GM19023 (cell line): ENCODE measurements at regions not wholly inside any gene's neighbourhood (a gene's known extent, or its start where the extent isn't known, plus 50 kb on each side); places are given as distances from the start of the nearest gene placed in this dataset.

Experiments used
- ATAC-seq: cut with Tn5 transposase; IDR thresholded peaks from one replicate; pipeline ENCODE4 v1.9.1; 2021; ENCODE audit warnings: mild to moderate bottlenecking, moderate library complexity; ENCODE audit not compliant: unreplicated experiment

DNA sequence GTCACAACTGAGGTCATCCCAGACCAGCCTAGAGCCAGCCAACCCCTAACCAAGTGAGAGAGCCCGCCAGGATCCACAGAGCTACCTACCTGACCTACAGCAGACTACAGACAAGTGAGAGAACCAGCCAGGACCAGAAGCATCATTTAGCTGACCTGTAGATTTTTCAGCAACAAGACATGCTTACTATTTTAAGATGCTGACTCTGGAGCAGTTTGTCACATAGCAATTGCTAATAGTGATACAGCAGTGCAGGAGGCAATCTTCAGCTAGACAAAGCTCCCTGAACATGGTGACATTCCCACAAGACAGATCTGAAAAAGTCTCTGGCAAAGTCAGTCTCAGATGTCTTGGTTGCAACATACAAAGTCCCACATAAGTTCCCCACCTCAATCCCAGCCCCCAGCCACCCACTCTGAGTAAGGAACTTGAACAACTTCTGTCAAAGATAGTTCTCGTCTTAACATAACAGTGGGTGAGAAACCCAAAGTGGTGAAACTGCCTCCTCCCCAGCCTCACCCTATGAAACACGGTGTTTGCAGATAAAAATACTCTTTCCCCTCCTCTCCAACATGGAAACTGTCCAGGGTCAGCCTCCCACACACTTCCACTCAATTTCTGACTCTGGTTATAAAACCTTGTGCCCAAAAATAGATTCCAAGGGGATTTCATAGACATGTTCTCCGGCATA is 120.3 kb upstream of the SLC6A11 start:
- no peak for ATAC-seq

DNA sequence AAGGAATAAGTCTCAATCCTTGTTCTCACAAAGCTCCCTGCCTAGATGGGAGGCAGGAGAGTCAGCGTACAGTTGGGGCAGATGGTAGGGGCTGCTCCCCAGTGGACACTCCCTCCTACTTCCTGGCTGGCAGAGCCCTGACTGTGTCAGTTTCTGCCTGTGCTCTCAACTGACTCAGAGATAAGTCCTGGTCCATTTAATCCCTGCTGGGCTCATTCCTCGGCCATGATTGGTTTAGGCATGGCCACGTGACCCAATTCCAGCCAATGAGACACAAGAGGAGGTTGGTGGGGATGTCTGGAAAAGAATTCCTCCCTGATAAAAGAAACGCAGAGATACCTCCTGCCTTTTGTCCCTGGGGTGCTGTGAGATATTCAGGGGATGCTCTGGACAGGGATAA is 118.1 kb upstream of the SLC6A11 start:
- ATAC-seq: no peak

DNA sequence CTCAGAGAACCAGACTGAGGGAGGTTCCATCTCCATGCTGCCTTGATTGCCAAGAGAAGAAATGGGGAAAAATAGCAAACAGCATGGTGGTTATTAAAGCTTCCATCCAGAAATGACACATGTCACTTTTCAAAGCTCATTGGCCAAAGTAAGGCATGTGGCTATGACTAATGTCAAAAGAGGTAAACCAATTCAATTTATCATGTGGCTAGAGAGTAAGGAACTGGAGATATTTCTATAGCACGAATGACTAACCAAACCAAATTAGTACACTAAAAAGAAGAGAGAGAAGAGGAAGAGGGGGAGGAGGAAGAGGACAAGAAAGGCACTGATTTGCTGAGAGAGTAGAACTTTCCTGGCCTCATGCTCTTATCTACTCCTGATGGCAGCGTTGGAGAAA is 115.2 kb upstream of the SLC6A11 start:
- no peak for ATAC-seq

DNA sequence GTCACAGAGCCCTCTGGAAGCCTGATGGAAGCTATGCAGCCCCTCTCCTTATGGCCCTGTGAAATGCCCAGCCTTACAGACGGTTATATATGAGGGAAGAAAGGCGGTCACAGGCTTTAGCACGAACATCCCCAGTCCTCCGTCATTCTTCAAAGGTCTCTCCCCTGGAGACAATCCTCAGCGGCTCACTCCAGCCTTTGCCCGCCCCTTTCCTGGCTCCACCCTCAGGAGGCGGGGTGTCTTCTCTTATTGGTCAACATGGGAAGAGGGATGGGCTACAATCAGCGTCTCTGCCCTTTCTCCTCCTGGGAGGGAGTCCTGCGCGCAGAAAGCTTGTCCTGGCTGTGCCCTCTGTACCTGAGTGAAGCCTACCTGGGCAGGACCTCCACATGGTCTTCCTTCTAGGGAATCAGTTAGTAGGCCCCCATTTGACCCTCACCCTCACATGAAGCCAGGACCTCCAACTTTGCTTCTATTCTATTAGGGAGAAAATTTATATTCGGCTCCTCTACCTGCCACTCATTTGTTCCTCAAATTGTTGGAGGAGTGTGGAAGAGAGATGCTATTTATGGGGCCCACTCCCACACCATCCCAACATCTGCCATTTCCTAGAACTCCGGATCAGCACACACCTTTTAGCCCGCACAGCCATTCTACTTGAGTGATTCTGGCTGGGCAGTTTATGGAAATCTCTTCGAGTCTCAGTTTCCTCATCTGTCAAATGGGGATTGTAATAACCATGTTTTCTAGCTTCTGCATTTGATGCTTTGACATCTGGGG is 112.9 kb upstream of the SLC6A11 start:
- ATAC-seq: no peak

DNA sequence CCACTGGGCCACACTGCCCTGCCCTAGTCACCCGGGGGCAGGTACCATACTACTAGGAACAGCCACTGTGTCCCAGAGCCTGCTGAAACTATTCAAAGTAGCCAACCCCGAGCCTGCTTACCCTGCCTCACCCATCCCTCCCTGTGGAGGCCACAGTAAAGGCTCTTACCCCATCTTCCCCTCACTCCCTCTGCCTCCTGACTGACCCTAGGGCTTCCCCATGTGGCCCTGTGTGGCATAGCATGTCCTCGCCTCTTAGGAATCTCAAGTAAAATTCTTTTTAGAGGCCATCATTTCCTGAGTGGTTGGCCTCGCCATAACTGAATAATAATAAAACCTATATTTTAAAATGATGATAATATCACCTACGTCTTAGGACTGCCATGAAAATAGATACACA is 112.2 kb upstream of the SLC6A11 start:
- ATAC-seq: no peak

DNA sequence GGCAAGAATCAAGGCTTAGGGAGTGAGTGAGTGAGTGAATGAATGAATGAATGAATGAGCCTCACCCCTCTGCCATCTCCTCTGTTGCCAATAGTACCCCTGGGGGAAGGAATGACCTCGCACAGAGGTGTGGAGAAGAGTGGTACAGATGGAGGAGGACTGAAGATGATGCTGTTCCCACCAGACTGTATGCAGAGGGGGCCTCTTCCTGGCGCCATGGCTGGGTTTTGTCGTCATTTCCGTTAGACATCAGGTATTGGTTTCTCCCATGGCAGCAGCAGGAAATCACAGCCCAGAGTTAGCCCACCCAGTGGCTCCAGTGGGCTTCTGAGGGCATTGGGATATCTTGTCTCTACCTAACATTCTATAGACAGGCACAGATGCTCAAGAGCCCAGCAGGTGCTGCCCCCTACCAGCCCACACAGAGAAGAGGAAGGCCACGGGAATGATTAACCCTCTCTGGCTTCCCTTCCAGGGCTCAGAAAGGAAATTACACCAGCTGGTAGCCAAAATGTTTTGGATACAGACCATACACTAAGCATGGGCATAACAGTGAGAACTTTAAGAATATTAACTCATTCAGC is 109.8 kb upstream of the SLC6A11 start:
- ATAC-seq: no peak

DNA sequence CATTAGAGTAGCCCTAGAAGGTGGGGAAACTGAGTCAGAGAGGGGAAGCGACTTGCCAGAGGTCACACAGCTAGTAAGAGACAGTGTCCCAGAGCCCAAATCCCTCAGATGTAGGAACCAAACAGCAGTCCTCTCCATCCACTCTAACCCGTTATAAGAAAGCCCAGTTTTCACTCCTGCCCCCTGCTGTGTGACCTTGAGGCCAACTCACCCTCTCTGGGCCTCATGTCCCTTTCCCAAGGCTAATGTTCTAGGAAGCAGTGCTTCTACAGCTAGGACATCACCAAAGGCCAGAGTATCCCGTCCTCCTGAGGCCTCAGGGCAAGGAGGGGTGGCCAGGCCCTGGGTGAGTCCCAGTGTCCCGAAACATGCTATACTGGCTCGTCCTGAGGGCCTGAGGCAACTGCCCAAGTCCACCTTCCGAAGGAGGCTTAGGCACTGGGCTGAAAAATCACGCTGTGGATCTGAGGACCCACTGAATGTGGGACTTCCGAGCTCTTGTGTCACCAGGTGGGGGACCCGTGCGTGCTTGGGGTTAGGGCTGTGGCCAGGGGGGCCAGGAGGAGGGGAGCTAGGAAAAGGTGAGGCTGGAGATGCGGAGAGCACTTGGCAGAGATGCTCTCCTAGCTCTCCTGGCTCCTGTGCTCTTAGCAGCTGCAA is 109.2 kb upstream of the SLC6A11 start:
- no peak for ATAC-seq

DNA sequence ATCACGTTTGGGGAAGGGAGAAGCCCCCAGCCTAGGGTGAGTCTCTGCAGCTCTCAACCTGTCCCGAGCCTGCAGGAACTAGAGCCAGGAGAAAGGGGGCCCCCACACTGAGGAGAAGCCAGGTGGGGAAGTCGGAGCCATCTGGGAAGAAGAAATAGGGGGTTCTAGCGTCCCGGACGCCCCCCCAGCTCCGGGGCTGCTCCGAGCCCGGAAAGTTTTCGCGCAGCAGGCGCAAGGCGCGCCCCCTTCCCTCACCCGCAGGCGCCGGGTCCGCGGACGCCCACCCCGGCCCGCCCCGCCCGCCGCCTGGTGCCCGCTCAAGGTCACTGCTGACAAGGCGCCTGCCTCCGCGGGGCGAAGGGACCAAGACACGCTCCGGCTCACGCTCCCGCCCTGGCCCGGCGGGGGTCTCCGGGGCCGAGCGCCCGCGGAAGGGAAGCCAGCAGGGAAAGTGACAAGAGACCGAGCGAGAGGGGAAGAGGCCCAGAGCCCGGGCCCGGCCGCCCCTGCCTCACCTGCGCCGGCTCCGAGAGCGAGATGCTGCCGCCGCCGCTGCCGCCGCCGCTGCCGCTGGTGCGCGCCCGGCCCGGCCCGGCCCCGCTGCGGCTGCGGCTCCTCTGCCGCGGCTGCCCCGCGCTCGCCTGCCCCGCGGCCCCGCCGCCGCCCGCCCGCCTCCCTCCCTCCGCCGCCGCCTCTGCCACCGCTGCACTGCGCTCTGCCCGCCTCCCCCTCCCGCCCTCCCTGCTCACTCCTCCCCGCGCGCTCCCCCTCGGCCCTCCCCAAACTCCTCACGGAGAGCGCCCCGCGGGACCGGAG is 108.4 kb upstream of the SLC6A11 start:
- ATAC-seq: no peak

DNA sequence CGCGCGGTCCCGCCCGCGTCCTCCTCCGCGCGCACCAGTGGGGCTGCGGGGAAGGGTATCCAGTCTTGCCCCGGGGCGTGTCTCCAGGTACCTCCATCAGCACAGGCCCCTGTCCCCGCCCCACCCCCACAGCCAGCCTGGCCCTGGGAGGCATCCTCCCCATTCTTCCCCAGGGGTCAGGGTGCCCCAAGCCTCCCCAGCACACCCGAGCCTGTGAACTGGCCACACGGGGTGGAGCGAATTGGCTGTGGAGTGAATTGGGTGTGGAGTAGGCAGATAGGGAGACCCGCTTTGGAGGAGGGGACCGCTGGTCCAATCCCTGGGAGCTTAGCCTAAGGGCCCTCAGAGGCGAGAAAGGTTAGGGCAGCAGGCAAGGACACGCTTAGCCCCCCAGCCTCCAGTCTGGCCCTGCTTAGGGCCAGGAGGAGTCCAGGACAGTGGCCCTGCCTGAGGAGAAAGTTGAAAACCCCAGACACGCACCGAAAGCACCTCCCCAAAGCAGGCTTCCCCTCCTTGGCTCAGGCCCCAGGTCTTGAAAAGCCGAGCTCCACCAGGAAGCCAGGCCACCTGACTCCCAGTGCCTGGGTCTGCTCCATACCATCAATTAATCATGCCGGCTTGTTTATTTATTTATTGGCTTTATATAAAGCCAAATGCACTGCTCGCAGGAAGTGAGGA is 107.7 kb upstream of the SLC6A11 start:
- ATAC-seq: no peak

DNA sequence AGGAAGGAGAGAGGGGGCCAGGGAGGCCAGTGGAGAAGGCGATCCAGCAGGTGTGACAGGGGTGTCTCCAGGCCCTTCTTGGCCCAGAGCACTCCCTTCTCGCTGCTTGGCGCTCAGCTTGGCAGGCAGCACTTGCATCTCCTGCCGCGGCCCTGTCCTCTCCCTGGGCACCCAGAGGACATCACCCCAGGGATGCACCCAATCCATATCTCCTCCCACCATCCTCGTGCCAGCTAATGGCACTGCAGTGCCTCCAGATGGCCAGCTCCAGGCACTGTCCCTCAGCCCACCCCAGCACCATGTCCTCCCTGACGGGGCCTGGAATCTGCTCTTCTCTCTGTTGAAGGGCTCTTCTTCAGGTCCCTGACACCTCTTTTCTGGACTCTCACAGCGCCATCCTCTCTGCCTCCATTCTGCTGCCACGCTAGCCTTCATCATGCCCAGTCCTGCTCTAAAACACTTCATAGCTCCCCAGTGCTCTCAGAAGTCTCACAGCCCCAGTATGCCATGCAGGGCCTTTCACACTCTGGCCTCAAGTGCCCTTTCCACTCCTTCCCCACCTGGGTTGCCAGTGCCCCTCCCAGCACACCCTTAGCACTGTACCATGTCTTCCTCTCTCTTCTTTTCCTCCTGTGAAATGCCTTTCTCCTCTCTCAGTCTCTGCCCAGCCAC is 106.8 kb upstream of the SLC6A11 start:
- no peak for ATAC-seq

DNA sequence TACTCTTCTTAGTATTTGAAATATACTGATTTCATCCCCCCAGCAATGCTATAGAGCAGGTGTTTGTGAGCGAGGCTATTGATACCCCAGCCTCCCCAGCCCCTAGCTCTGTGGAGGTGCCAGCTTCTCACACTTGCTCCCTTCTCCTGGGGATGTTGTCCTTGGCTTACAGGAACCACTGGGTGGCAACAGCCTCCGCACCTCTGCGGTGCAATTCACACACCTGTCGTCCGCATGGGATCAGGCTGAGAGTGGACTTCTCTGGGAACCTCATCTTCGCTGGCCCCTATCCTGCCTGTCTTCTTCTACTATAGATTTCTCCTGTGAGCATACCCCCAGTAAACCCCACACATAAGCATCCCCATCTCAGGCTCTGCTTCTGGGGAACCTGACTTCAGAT is 103.9 kb upstream of the SLC6A11 start:
- ATAC-seq: no peak

DNA sequence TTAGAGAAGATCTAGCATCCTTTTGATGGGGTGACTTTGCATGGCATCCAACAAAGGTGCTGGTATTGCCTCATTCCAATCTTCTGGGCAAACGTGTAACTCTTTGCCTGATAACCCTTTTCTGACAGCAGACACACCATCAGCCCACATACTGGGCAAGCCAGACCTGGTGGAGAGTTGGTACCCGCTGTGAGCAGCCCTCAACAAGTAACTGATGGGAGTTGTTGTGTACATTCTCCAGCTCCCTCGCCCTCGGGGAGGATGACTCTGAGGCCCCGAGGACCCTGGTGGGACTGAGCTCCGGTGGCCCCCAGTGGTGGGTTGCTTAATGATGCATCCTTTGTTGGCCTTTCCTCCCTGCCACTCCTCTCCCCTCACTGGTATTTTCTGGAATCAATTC is 102.4 kb upstream of the SLC6A11 start:
- ATAC-seq: no peak

DNA sequence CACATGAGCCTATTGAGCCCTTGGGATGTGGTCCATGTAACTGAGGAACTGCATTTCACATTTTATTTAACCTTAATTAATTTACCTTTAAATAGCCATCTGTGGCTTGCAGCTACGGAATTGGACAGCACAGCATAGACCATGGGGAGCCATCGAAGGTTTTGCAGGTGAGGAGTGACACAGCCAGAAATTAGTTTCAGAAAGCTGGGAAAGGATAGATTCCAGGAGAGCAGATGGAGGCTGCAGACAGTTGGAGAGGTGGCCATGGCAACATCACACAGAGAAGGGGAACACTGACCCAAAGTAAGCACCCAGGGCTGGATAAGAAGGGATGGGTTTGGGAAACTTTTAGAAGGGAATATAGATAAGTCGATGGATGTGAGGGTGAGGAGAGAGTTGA is 100.1 kb upstream of the SLC6A11 start:
- no peak for ATAC-seq

DNA sequence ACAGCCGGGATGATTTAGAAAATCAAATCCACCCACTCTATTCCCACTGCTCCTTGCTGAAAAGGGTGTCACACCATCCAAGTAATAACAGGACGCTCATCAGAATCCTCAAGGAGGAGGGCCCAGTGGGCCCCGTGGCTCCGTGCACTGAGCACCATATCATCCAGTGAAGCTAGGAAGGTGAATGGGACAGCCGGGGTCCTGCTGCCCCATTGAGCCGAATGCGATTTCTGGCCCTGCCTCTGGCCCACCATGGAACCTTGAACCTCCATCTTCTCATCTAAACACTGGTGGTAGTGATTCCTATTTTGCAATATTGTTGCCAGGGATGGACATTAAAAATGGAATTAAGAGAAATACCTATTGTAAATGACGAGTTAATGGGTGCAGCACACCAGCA is 99.1 kb upstream of the SLC6A11 start:
- ATAC-seq: no peak

DNA sequence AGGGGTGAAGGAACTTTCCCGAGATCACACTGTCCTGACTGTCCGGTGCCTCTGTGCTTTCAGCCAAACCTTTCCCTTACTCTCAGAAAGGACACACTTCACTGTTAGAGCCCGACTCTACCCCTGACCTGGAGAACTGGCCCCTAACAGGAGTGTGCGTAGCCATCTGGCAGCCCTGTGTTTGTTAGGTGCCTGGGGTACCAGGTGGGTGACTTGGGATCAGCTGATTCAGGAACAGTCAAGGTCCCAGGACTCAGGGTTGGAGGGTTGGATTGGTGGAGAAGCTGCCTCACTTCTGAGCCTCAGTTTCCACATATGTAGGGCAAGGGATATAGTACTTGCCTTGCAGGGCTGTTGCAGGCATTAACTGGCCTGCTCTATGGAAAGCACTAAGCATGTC is 98.3 kb upstream of the SLC6A11 start:
- no peak for ATAC-seq

DNA sequence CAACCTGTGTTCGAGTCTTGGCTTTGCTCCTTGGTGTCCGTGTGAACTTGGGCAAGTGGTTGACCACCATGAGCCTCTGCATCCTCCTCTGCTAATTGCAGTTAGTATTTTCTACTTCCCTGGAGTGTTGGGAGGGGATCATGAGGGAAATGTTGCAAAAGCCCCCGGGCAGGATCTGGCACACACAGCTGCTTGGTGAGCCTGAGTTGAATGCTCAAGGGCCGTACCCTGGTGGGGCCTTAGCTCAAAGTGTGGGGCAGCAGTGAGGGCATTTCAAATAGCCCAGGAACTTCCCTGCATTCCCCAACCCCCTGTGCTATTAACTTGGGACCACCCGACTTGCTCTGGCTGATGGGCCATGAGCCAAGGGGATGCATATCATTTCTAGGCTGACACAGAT is 94.9 kb upstream of the SLC6A11 start:
- ATAC-seq: no peak

DNA sequence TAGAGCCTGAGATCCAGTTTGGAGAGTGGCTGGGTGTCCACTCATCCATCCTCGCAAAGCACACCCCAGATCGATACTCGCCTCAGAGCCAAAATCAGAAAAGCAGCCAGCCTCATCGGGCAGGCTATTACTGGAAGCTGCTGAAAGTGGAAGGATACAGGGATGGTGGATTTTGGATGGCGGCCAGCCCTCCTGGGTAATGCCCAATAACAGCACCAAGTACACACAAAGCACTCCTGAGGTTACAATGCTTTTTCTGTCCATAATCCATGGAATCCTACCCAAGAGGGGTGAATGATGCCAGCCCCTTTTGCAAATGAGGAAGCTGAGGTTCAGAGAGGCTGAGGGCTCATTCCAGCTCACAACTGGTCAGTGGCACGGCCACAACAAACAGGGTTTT is 93.1 kb upstream of the SLC6A11 start:
- no peak for ATAC-seq

DNA sequence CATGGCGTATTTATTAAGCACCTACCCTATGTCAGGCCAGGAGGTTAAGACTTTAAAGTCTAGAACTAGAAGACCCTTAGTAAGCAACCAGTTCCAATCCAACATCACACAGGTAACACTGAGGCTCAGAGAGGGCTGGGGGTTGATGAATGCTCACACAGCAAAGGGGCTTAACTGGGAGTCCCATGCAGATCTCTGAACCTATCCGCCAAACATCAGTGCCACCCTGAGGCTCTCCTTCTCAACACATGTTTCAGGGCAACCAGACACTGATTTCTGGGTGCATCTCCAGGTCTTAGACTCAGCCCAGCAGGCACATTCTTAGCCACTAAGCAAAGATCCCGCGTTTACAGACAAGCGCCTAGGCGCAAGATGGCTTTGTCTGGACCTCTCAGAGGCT is 92.0 kb upstream of the SLC6A11 start:
- no peak for ATAC-seq

DNA sequence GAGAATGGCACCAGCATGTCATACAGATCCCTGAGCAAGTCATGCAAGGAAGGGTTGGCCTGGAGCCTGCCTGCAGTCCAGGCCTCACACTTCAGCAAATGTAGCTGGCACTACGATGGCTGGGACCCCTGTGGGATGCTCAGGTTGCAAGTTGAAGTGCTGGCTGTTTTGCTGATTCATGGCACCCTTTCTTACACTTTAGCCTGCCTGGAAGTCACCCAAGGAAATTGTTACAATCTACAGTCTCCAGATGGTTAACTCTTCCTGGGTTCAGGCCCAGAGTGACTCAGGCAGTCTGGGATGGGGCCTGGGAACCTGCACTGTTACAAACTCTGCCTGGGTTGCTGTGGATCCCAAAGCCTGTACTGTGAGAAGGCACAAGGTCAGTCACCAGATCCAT is 91.0 kb upstream of the SLC6A11 start:
- ATAC-seq: no peak

DNA sequence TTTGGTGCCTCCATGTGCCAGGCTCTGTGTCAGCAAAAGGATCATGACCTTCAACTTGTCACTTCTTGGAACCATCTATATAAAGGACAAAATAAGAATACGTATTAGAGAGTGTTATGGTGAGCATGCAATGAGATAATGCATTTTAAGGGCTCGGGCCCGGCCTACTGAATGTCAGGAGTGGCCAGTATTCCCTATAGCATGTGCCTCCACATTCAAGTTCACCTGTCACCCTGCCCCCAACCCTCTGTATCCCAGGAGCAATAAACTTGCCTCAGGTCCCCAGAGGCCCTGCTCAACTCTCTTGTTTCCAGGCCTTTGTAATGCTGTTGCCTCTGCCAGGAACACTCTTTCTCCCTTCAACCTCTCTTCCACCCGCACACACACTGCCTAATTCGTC is 90.2 kb upstream of the SLC6A11 start:
- no peak for ATAC-seq
